Neural cell (in vitro differentiated cells): ENCODE measurements at regions not wholly inside any gene's neighbourhood (a gene's known extent, or its start where the extent isn't known, plus 50 kb on each side); places are given as distances from the start of the nearest gene placed in this dataset.

ENCODE experiments used
- CTCF ChIP-seq: fragments of 450-650 bp; IDR thresholded peaks from 2 replicates; pipeline ENCODE4 v1.5.1; 2014; ENCODE audit warnings: antibody characterized with exemption, mild to moderate bottlenecking, moderate library complexity; ENCODE audit not compliant: poor library complexity, severe bottlenecking
- EP300 ChIP-seq: fragments of 450-650 bp; conservative IDR thresholded peaks from 2 replicates; pipeline ENCODE4 v1.6.1; 2014; ENCODE audit warnings: antibody characterized with exemption, mild to moderate bottlenecking, moderate library complexity; ENCODE audit not compliant: poor library complexity, severe bottlenecking
- EZH2 ChIP-seq: fragments of 200-600, 300-800 bp; shearing (Covaris generic), sonication (generic); IDR thresholded peaks from 2 replicates; pipeline ENCODE4 v1.6.1; 2014; ENCODE audit warnings: antibody characterized with exemption, low read length, borderline replicate concordance, mild to moderate bottlenecking; ENCODE audit not compliant: insufficient read depth, poor library complexity, severe bottlenecking
- POLR2AphosphoS5 ChIP-seq: IDR thresholded peaks from 2 replicates; pipeline ENCODE4 v1.6.1; 2012
- RAD21 ChIP-seq: fragments of 450-650 bp; conservative IDR thresholded peaks from 2 replicates; pipeline ENCODE4 v1.6.1; 2014; ENCODE audit warnings: antibody characterized with exemption, mild to moderate bottlenecking, moderate library complexity
- REST ChIP-seq: IDR thresholded peaks from 2 replicates; pipeline ENCODE4 v1.6.1; 2012; ENCODE audit warnings: borderline replicate concordance
- TAF1 ChIP-seq: IDR thresholded peaks from 2 replicates; pipeline ENCODE4 v1.6.1; 2012; ENCODE audit warnings: low read depth

DNA sequence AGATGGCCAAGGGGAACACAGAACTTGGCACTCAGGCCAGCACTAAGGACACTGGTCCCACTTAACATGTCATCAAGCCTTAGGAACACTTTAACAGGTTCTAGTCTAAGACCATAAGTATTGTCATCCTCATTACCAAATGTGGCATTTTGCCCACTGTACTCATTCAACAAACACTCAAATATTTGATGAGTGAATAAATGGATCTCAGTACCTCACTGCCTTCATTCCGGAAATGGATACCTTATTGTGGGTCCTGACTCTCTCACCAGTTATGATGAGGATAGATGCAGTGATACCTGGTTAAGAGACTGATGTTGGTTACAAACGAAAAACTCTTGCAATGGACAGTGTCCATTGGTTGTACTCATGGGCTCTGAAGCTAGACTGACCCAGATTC lies 455.2 kb upstream of the DYNLRB2 start:
- TF ChIP-seq CTCF (no peak), EZH2 (no peak), POLR2AphosphoS5 (no peak), TAF1 (no peak), RAD21 (no peak), REST (no peak), EP300 (no peak)
